Body of pancreas (tissue), 4 donors: ENCODE measurements at regions not wholly inside any gene's neighbourhood (a gene's known extent, or its start where the extent isn't known, plus 50 kb on each side); places are given as distances from the start of the nearest gene placed in this dataset.

Experiments used
- ATAC-seq: fragments of 150-250 bp; one replicate; pipeline ENCODE4 v1.9.1; 2016
- DNase-seq, 4 donors: peaks; one replicate each; pipeline ENCODE4 v3.0.0-alpha.2; 2019
- H3K27ac ChIP-seq, 4 donors: fragments of 200-600 bp; sonication (generic); 1 replicate in 3 of 4; 2 replicates in 1 of 4; pipeline versions ENCODE4 v1.5.1 to v1.6.1; 2016 to 2019; ENCODE audit warnings: mild to moderate bottlenecking in 1 of 4, mixed read lengths in 1 of 4, moderate library complexity in 1 of 4
- H3K27me3 ChIP-seq, 2 donors: fragments of 200-600 bp; sonication (generic); one replicate each; pipeline ENCODE4 v1.6.0; 2016; ENCODE audit warnings: mild to moderate bottlenecking in 1 of 2
- H3K36me3 ChIP-seq, 2 donors: fragments of 200-600 bp; sonication (generic); replicated peaks in 1 of 2; 2 replicates each; pipeline ENCODE4 v1.5.1; 2016; ENCODE audit warnings: low read depth in 2 of 2; ENCODE audit not compliant: insufficient read depth in 1 of 2
- H3K4me1 ChIP-seq: fragments of 200-600 bp; sonication (generic); one replicate; pipeline ENCODE4 v1.6.0; 2016
- H3K4me3 ChIP-seq, 2 donors: fragments of 200-600 bp; sonication (generic); 1 replicate in 1 of 2; 2 replicates in 1 of 2; pipeline ENCODE4 v1.5.1; 2016 to 2019
- H3K9me3 ChIP-seq, 3 donors: fragments of 200-600 bp; sonication (generic); 1 replicate in 2 of 3; 2 replicates in 1 of 3; pipeline ENCODE4 v1.5.1; 2016
- POLR2A ChIP-seq, 3 donors: fragments of 450-650 bp; IDR thresholded peaks; one replicate each; pipeline ENCODE4 v1.6.1; 2016; ENCODE audit warnings: antibody characterized with exemption in 3 of 3, mild to moderate bottlenecking in 2 of 3
- WGBS, 2 donors: methylation state at CpG; one replicate each; pipeline ENCODE4 v1.1.5; 2017; 5-methylcytosine and 5-hydroxymethylcytosine counted together
- intact Hi-C: fragments of 100-400 bp; cut with DNase I; formaldehyde crosslinking; loops from one replicate; pipeline ENCODE4 v1.15.1; 2023
- TF ChIP-seq, protein P1 (sequence below), 7 experiments: fragments of 450-650 bp in 4 of 7; fragments of 200-600 bp in 3 of 7; sonication (generic) in 3 of 7; IDR thresholded peaks; one replicate each; pipeline ENCODE4 v1.5.1; 2016 to 2019; ENCODE audit warnings: antibody characterized with exemption in 7 of 7

DNA sequence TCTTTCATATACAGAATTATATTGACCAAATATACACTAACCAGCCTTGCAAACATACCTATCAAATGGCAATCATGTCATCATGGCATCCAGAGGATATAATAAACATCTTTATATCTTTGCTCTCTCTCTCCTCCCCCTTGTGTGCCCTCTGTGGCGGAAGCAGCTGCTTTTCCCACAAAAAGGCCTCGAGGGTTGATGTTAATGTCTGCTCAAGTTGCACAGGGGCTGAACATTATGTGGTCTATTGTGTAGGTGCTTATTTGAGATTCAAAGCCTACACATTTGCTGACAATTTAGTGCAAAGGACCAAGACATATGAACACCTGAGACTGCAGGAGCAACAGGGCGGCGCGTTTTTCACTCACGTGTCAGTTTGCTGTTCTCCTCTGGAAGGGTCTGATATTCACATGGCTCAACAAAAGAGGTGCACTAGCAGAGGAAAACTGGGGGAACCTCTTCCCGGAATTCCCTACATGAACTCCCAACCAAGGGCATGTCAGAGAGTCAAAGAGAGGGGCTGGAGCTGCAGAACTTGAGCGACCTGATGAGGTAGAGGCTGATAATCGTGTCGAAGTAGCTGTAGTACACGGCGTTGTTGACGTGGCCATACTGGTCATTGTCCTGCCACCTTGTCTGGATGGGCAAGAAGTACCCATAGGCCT, 138.8 kb downstream of the RCN1 start:
- ATAC-seq, result no peak
- H3K27ac ChIP-seq, result no peak overlapping the region
- WGBS, 2 donors, result 77 to 85% methylated on average over 13 of the region's 13 CpGs
- no peaks in the 10 kb centered on the region for H3K27me3 ChIP-seq
- no peak for DNase-seq
- no peak overlapping the region for H3K4me3 ChIP-seq
- no peaks in the 10 kb centered on the region for H3K4me1 ChIP-seq
- H3K36me3 ChIP-seq, result no peaks in the 10 kb centered on the region
- intact Hi-C loops, result no loop called here
- TF ChIP-seq POLR2A (IDR thresholded peaks at IDR 0.05), result no peak
- TF ChIP-seq, protein P1, sequence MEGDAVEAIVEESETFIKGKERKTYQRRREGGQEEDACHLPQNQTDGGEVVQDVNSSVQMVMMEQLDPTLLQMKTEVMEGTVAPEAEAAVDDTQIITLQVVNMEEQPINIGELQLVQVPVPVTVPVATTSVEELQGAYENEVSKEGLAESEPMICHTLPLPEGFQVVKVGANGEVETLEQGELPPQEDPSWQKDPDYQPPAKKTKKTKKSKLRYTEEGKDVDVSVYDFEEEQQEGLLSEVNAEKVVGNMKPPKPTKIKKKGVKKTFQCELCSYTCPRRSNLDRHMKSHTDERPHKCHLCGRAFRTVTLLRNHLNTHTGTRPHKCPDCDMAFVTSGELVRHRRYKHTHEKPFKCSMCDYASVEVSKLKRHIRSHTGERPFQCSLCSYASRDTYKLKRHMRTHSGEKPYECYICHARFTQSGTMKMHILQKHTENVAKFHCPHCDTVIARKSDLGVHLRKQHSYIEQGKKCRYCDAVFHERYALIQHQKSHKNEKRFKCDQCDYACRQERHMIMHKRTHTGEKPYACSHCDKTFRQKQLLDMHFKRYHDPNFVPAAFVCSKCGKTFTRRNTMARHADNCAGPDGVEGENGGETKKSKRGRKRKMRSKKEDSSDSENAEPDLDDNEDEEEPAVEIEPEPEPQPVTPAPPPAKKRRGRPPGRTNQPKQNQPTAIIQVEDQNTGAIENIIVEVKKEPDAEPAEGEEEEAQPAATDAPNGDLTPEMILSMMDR (IDR thresholded peaks at IDR 0.05), result no peak
- no peaks in the 10 kb centered on the region for H3K9me3 ChIP-seq

- Histone ChIP-seq H3K4me3 (no peak overlapping the region), H3K36me3 (no peaks in the 10 kb centered on the region), H3K27ac (no peak overlapping the region), H3K4me1 (no peaks in the 10 kb centered on the region), H3K27me3 (no peaks in the 10 kb centered on the region), H3K9me3 (no peaks in the 10 kb centered on the region)
- 42 to 45% methylated on average over 3 of the region's 3 CpGs for WGBS, 2 donors
- intact Hi-C loops, result no loop called here
- ATAC-seq (no peak), DNase-seq (peak in 1 of 4 donors; percentile 8)
- TF ChIP-seq, protein P1 (IDR thresholded peaks at IDR 0.05), result peak in 4 of 7 experiments; percentile 18 to 30 (median 26)
- no peak for TF ChIP-seq POLR2A (IDR thresholded peaks at IDR 0.05)
These were observed 141.1 kb downstream of the RCN1 start for GRCh38 chr11:32231909-32232493.

DNA sequence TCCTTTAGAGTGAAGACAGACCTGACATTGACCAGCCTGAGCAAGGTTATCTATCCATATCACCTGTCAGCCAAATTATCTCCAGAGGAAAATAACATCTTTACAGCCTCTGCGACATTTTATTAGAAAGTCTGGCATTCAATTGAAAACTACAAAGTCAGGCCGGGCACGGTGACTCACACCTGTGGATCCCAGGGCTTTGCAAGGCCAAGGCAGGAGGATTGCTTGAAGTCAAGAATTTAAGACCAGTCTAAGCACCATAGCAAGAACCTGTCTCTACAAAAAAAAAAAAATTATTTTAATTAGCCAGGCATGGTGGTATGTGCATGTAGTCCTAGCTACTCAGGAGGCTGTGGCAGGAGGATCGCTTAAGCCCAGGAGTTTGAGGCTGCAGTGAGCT, 141.6 kb downstream of the RCN1 start:
- TF ChIP-seq, protein P1 (IDR thresholded peaks at IDR 0.05), result no peak
- no peak for TF ChIP-seq POLR2A (IDR thresholded peaks at IDR 0.05)
- DNase-seq (no peak), ATAC-seq (no peak)
- no peaks in the 10 kb centered on the region for H3K9me3 ChIP-seq
- no peak overlapping the region for H3K27ac ChIP-seq
- H3K36me3 ChIP-seq, result no peaks in the 10 kb centered on the region
- WGBS, 2 donors, result 84 to 90% methylated on average over 4 of the region's 4 CpGs
- no peak overlapping the region for H3K4me3 ChIP-seq
- intact Hi-C loops, result no loop called here
- H3K4me1 ChIP-seq, result no peaks in the 10 kb centered on the region
- H3K27me3 ChIP-seq, result no peaks in the 10 kb centered on the region

GRCh38 chr11:32233276-32233675, 142.4 kb downstream of the RCN1 start:
- no peak overlapping the region for H3K27ac ChIP-seq
- no peaks in the 10 kb centered on the region for H3K4me1 ChIP-seq
- intact Hi-C loops, result no loop called here
- WGBS, 2 donors, result 77 to 78% methylated on average over 4 of the region's 4 CpGs
- H3K36me3 ChIP-seq, result no peaks in the 10 kb centered on the region
- ATAC-seq (no peak), DNase-seq (no peak)
- TF ChIP-seq POLR2A (IDR thresholded peaks at IDR 0.05), result no peak
- TF ChIP-seq, protein P1 (IDR thresholded peaks at IDR 0.05), result no peak
- no peaks in the 10 kb centered on the region for H3K27me3 ChIP-seq
- H3K9me3 ChIP-seq, result no peaks in the 10 kb centered on the region
- H3K4me3 ChIP-seq, result no peak overlapping the region

- TF ChIP-seq POLR2A (IDR thresholded peaks at IDR 0.05), result no peak
- TF ChIP-seq, protein P1 (IDR thresholded peaks at IDR 0.05), result no peak
- Histone ChIP-seq H3K27me3 (no peaks in the 10 kb centered on the region), H3K4me1 (no peaks in the 10 kb centered on the region), H3K36me3 (no peaks in the 10 kb centered on the region), H3K27ac (no peak overlapping the region), H3K4me3 (no peak overlapping the region), H3K9me3 (no peaks in the 10 kb centered on the region)
- no peak for DNase-seq
- ATAC-seq, result no peak
- intact Hi-C loops, result no loop called here
- 2 to 54% methylated on average over 2 of the region's 2 CpGs for WGBS, 2 donors
These were observed 143.1 kb downstream of the RCN1 start for GRCh38 chr11:32233928-32234327.
